Smooth muscle cell (in vitro differentiated cells): ENCODE measurements at regions not wholly inside any gene's neighbourhood (a gene's known extent, or its start where the extent isn't known, plus 50 kb on each side); places are given as distances from the start of the nearest gene placed in this dataset.
A peak's percentile ranks its signal among the peaks of the same experiment; 100 is the strongest.
"Not testable (repeated sequence)": the region's sequence is repeated elsewhere in the genome, so short reads cannot be mapped to it uniquely, and the experiment has no call there.

ENCODE experiments used
- DNase-seq: peaks from one replicate; lab custom pipeline; 2025; ENCODE audit not compliant: unreplicated experiment; lab: John Stamatoyannopoulos, UW
- H2AFZ ChIP-seq: fragments of 200-600 bp; sonication (generic); 2 replicates; pipeline ENCODE4 v1.6.0; 2016; ENCODE audit warnings: antibody characterized with exemption, low read depth, mild to moderate bottlenecking
- H3F3A ChIP-seq: fragments of 200-600 bp; sonication (generic); 2 replicates; pipeline ENCODE4 v1.6.0; 2017; ENCODE audit warnings: antibody characterized with exemption, low read depth
- H3K27ac ChIP-seq: fragments of 200-600 bp; sonication (generic); 2 replicates; pipeline ENCODE4 v1.5.1; 2016; ENCODE audit warnings: low read depth, mild to moderate bottlenecking
- H3K27me3 ChIP-seq: fragments of 200-600 bp; sonication (generic); 2 replicates; pipeline ENCODE4 v1.6.1; 2016; ENCODE audit warnings: low read depth, mild to moderate bottlenecking
- H3K36me3 ChIP-seq: fragments of 200-600 bp; sonication (generic); 2 replicates; pipeline ENCODE4 v1.5.1; 2016; ENCODE audit warnings: low read depth
- H3K4me1 ChIP-seq: fragments of 200-600 bp; sonication (generic); 2 replicates; pipeline ENCODE4 v1.5.1; 2016; ENCODE audit warnings: low read depth
- H3K4me2 ChIP-seq: fragments of 200-600 bp; sonication (generic); 2 replicates; pipeline ENCODE4 v1.6.0; 2016; ENCODE audit warnings: mild to moderate bottlenecking
- H3K4me3 ChIP-seq: fragments of 200-600 bp; sonication (generic); 2 replicates; pipeline ENCODE4 v1.5.1; 2016; ENCODE audit warnings: mild to moderate bottlenecking
- H3K79me2 ChIP-seq: fragments of 200-600 bp; sonication (generic); 2 replicates; pipeline ENCODE4 v1.6.0; 2016; ENCODE audit warnings: low read depth, mild to moderate bottlenecking
- H3K9ac ChIP-seq: fragments of 200-600 bp; sonication (generic); 2 replicates; pipeline ENCODE4 v1.6.0; 2016; ENCODE audit warnings: low read depth
- H3K9me3 ChIP-seq: fragments of 200-600 bp; sonication (generic); replicated peaks from 2 replicates; pipeline ENCODE4 v1.5.1; 2016; ENCODE audit warnings: low read depth
- H4K20me1 ChIP-seq: fragments of 200-600 bp; sonication (generic); 2 replicates; pipeline ENCODE4 v1.6.0; 2016; ENCODE audit warnings: low read depth
- CTCF ChIP-seq: fragments of 200-600 bp; sonication (generic); IDR thresholded peaks from 2 replicates; pipeline ENCODE4 v1.5.1; 2017; ENCODE audit warnings: borderline replicate concordance, mild to moderate bottlenecking, antibody characterized with exemption; ENCODE audit not compliant: insufficient read depth, poor library complexity, severe bottlenecking
- WGBS: methylation state at CpG from one replicate; pipeline ENCODE4 v1.1.7; 2016; ENCODE audit warnings: low lambda C conversion rate; 5-methylcytosine and 5-hydroxymethylcytosine counted together

DNA sequence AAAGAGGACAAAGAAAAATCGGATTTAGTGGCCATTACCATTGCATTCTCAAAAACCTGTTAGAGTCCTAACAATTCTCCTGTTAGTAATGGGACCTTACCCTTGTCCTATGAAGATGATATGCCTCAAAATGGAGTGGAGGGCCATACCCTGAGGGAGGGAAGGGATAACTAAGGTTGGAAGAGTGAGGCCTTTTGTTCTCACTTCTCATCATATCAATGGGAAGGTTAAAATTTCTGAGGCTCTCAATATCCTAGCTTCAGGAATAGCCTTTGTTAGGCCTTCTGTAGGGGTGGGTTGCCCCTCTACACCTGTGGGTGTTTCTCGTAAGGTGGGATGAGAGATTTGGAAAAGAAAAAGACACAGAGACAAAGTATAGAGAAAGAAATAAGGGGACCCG, 109.4 kb upstream of the SGIP1 start:
- H2AFZ ChIP-seq, result not testable (repeated sequence)

GRCh38 chr1:66426239-66426853, 107.6 kb upstream of the SGIP1 start:
- no peak for TF ChIP-seq CTCF
- no peak for DNase-seq
- no peaks in the 10 kb centered on the region for H4K20me1 ChIP-seq
- H3K4me2 ChIP-seq, result no peak overlapping the region
- H3K27ac ChIP-seq, result no peak overlapping the region
- H3F3A ChIP-seq, result no peaks in the 10 kb centered on the region
- no peak overlapping the region for H3K4me3 ChIP-seq
- no peaks in the 10 kb centered on the region for H3K4me1 ChIP-seq
- no peaks in the 10 kb centered on the region for H3K36me3 ChIP-seq
- no peaks in the 10 kb centered on the region for H3K27me3 ChIP-seq
- H3K79me2 ChIP-seq, result no peaks in the 10 kb centered on the region
- no peak overlapping the region for H2AFZ ChIP-seq
- H3K9ac ChIP-seq, result no peak overlapping the region
- WGBS, result 81% methylated on average over 4 of the region's 4 CpGs
- peaks cover 12% of the 10 kb centered on the region for H3K9me3 ChIP-seq

More for the DNA sequence above, 109.4 kb upstream of the SGIP1 start:
- H3K9ac ChIP-seq, H3K79me2 ChIP-seq, H3K4me3 ChIP-seq, H3K4me1 ChIP-seq, H4K20me1 ChIP-seq, H3K27me3 ChIP-seq, H3K36me3 ChIP-seq, H3K4me2 ChIP-seq, H3K27ac ChIP-seq, DNase-seq, H3F3A ChIP-seq, H3K9me3 ChIP-seq: not testable (repeated sequence)
- 100% methylated on average over 3 of the region's 3 CpGs for WGBS

DNA sequence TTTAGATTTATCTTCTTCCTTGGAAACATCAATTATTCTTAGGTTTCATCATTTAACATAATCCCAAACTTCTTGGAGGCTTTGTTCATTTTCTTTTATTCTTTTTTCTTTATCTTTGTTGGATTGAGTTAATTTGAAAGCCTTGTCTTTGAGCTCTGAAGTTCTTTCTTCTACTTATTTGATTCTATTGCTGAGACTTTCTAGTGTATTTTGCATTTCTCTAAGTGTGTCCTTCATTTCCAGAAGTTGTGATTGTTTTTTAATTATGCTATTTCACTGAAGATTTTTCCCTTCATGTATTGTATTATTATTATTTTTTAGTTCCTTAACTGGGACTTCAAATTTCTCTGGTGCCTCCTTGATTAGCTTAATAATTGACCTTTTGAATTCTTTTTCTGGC, 103.1 kb upstream of the SGIP1 start:
- DNase-seq, H3K36me3 ChIP-seq, H4K20me1 ChIP-seq, H3K79me2 ChIP-seq, H2AFZ ChIP-seq, H3K4me2 ChIP-seq, H3K27me3 ChIP-seq, H3K9ac ChIP-seq, H3K4me3 ChIP-seq, H3K27ac ChIP-seq, H3K4me1 ChIP-seq, H3F3A ChIP-seq: not testable (repeated sequence)
- peaks cover 12% of the 10 kb centered on the region for H3K9me3 ChIP-seq

- Histone ChIP-seq H3K79me2 (no peaks in the 10 kb centered on the region), H3K36me3 (no peaks in the 10 kb centered on the region), H4K20me1 (no peaks in the 10 kb centered on the region), H3K4me1 (no peaks in the 10 kb centered on the region), H2AFZ (no peak overlapping the region), H3K9ac (no peak overlapping the region), H3K27me3 (no peaks in the 10 kb centered on the region), H3K4me3 (no peak overlapping the region), H3F3A (no peaks in the 10 kb centered on the region), H3K4me2 (no peak overlapping the region), H3K9me3 (peaks cover 12% of the 10 kb centered on the region), H3K27ac (no peak overlapping the region)
- no peak for DNase-seq
- 95% methylated on average over 2 of the region's 2 CpGs for WGBS
- no peak for TF ChIP-seq CTCF
Observed at GRCh38 chr1:66431999-66432398, 102.0 kb upstream of the SGIP1 start.

DNA sequence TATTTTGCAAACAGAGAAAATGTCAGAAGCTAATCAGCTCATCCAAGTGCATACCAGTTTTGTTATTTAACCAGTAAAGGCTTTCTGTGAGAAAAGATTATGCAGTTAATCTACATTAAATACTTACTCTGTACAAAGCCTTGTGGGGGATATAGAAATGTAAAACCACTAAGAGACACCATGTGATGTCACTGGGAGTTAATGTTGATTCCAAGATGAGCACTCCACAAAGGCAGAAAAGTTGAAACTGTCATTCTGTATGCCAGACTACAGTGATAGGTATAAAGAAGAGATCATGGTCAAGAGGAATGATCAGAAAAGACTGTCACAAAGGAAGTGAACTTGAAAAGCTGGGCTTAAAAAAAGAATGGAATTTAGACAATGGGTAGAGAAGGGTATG, 100.3 kb upstream of the SGIP1 start:
- Histone ChIP-seq H4K20me1 (no peaks in the 10 kb centered on the region), H3K4me1 (no peaks in the 10 kb centered on the region), H3K9me3 (peaks cover 12% of the 10 kb centered on the region), H3K27me3 (no peaks in the 10 kb centered on the region), H3K79me2 (no peaks in the 10 kb centered on the region), H3K36me3 (no peaks in the 10 kb centered on the region), H3K4me2 (no peak overlapping the region), H2AFZ (no peak overlapping the region), H3K4me3 (no peak overlapping the region), H3F3A (no peaks in the 10 kb centered on the region), H3K27ac (peak overlapping the region; percentile 20), H3K9ac (no peak overlapping the region)
- DNase-seq, result no peak
- no peak for TF ChIP-seq CTCF
